Natural killer cell treated with Interleukin-12 subunit alpha and Interleukin-12 subunit beta and Interleukin-15 and Interleukin-18, amount 100 ng/mL, for 72 hours (primary cell): ENCODE measurements at regions not wholly inside any gene's neighbourhood (a gene's known extent, or its start where the extent isn't known, plus 50 kb on each side); places are given as distances from the start of the nearest gene placed in this dataset.

Source experiments
- ATAC-seq, 2 donors: fragments of 150-1000 bp; cut with Tn5 transposase in 1 of 2; sonication (Bioruptor Pico), chemical (Tn5 transposase) in 1 of 2; 2 replicates each; pipeline ENCODE4 v1.10.0; 2021
- DNase-seq: peaks from one replicate; pipeline ENCODE4 v3.0.0; 2022; ENCODE audit warnings: low spot score
- H3K27ac Mint-ChIP-seq, 2 donors: 1 replicate in 1 of 2; 2 replicates in 1 of 2; pipeline ENCODE4 v1.8.0; 2022; ENCODE audit warnings: mixed read lengths in 2 of 2, mild to moderate bottlenecking in 1 of 2, moderate library complexity in 1 of 2
- H3K27me3 Mint-ChIP-seq, 2 donors: 1 replicate in 1 of 2; 2 replicates in 1 of 2; pipeline ENCODE4 v1.8.0; 2022; ENCODE audit warnings: mixed read lengths in 2 of 2
- H3K36me3 Mint-ChIP-seq: one replicate; pipeline ENCODE4 v1.8.0; 2022; ENCODE audit warnings: mixed read lengths
- H3K4me1 Mint-ChIP-seq, 2 donors: 1 replicate in 1 of 2; 2 replicates in 1 of 2; pipeline ENCODE4 v1.8.0; 2022; ENCODE audit warnings: low read depth in 2 of 2, mixed read lengths in 2 of 2, mild to moderate bottlenecking in 1 of 2
- H3K4me3 Mint-ChIP-seq: one replicate; pipeline ENCODE4 v1.8.0; 2022; ENCODE audit warnings: mixed read lengths
- H3K9me3 Mint-ChIP-seq: 2 replicates; pipeline ENCODE4 v1.8.0; 2022; ENCODE audit warnings: mixed read lengths

DNA sequence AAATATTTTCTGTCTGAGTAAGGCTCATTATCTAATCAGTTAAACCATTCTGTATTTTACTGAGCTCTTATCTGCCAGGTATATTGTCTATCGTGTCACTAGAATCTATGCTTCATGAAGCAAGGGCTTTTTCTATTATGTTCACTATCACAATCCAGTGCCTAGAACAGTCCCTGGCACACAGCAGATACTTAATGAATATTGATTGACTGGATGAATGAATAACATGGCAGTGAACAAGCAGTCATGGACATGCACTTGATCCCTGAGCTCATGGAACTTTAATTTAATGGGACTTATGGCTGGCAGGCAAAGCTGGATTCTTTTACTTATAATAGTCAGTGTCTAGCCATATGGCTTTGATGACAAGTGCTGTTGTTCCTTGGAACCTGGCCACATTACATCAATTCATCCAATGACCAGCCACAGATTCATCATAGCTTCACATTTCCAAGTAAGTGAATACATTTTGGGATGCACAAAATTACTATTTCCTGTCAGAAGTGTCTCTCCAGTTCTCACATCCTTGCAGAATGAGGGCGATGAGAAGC is 214.8 kb downstream of the COG6 start:
- peaks cover 13 to 35% of the 10 kb centered on the region in 2 donors for H3K27me3 Mint-ChIP-seq
- peaks cover 2% of the 10 kb centered on the region for H3K9me3 Mint-ChIP-seq
- ATAC-seq (no peak), DNase-seq (no peak)
- H3K4me1 Mint-ChIP-seq = no peaks in the 10 kb centered on the region
- H3K27ac Mint-ChIP-seq = no peak overlapping the region
- no peaks in the 10 kb centered on the region for H3K36me3 Mint-ChIP-seq
- H3K4me3 Mint-ChIP-seq = no peak overlapping the region

DNA sequence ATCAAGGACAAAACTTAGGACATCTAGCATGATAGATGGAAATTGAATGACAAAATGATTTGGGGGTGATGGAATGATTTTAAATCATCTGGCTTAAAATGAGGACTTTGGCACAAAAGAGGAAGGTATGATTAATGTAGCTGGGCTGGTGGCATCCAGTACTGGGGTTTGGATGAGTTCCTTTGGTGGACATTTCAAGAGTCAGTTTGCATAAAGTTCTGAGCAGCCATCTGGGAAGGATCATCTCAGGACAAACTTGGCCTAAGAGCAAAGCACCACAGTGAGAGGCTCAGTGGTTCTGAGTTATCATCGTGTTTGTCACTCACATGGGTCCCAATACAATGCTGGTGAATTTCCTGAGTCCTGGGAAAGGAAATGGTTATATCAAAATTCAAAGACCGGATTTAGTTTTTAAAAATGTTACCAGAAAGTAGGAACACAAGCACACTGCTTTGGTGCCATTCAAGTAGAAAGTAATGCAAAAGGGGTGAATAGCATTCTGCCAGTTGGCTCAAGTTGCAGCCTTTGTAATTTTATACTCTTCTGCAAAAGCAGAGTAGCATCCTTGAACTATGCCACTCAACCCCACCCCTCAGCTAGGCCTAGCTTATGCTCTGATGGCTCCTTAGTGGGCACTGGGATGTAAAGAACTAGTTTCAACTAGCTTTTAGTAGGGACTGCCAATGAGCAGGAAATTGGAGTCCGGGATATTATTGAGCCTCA is 219.0 kb downstream of the COG6 start:
- no peaks in the 10 kb centered on the region for H3K36me3 Mint-ChIP-seq
- no peaks in the 10 kb centered on the region for H3K9me3 Mint-ChIP-seq
- no peak overlapping the region for H3K27ac Mint-ChIP-seq
- no peaks in the 10 kb centered on the region for H3K4me1 Mint-ChIP-seq
- H3K4me3 Mint-ChIP-seq = no peak overlapping the region
- H3K27me3 Mint-ChIP-seq = peaks cover 3 to 14% of the 10 kb centered on the region in 2 donors
- ATAC-seq (no peak), DNase-seq (no peak)

DNA sequence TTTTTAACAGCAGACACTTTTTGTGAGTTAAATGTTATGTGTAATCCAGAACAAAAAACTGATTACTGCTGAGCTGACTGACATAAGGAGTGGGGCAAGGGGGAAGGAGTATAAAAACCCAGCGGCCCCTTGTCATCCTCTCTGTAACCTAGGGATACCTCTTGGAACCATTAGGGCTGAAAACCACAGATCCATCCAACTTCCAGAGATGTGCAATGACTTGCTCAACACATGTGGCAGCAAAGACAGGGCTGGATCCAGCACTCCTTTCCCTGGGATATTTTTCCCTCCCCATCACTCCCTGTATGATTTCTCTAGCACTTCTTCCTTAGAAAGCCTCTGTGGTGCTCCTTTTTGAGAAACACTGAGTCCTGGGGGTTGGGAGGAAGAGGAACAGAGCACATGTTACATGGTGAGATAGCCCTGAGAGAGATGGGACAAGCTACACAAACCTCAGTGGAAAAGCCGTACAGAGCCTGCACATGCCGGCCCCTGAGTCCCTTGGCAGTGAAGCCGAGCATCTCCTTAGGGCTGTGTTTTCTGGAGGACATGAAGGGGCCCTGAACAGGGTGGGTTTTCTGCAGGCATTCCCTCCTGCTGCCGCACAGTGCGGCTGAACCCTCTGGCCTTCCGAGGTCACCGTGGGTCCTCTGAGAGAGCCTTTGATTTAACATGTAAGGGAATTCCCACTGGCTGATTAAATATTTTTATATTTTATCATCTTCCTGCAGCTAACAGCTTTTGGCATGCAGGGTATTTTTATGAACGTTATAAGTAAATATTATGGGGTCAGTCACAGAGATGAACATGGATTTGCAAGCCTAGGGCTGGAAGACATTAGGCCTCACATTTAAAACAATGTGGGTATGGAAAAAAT is 219.9 kb downstream of the COG6 start:
- no peak for DNase-seq
- Mint-ChIP-seq H3K9me3 (no peaks in the 10 kb centered on the region), H3K27ac (no peak overlapping the region), H3K4me1 (no peaks in the 10 kb centered on the region), H3K27me3 (peaks cover 3 to 17% of the 10 kb centered on the region in 2 donors), H3K36me3 (no peaks in the 10 kb centered on the region), H3K4me3 (no peak overlapping the region)
- peak in 1 of 2 donors; percentile 36 for ATAC-seq

DNA sequence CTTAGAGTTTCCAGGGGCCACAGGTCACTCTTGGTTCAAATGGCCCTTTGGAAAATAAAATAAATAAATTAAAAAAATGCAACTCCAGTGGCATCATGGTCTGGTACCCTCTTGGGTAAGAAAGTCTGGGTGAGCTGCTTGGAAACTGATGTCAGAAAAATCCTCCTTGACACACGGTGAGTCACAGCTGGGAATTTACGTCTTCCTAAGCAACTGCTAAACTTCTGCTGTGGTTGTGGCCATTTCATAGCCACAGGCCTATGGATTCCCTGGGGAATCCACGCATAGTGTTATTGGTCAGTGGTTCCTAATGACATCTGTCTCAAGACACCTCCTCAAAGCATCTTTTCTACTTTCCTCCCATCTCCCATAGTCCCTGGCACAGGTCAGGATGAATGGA is 220.8 kb downstream of the COG6 start:
- H3K9me3 Mint-ChIP-seq = no peaks in the 10 kb centered on the region
- DNase-seq (no peak), ATAC-seq (no peak)
- peaks cover 3 to 10% of the 10 kb centered on the region in 2 donors for H3K27me3 Mint-ChIP-seq
- H3K27ac Mint-ChIP-seq = no peak overlapping the region
- H3K4me1 Mint-ChIP-seq = no peaks in the 10 kb centered on the region
- H3K4me3 Mint-ChIP-seq = no peak overlapping the region
- H3K36me3 Mint-ChIP-seq = no peaks in the 10 kb centered on the region

DNA sequence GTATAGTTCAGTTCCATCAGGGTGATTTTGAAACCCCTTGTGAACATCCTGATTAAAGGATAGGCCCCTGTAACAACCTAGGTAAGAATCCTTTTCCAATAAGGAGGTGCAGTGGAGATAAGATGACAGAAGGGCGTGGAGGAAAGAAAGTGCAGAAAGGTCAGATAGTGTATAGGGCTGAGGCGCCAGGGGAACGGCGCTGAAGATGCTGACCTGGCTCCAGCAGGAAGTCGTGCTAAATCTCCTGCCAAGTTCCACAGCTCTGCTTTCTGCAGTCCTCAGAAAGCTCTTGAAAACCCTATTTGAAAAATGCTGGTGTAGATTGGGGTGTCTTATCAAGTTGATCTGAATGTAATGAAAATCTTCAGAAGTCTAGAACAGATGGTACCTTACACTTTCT is 221.7 kb downstream of the COG6 start:
- Mint-ChIP-seq H3K9me3 (peaks cover 2% of the 10 kb centered on the region), H3K27ac (no peak overlapping the region), H3K4me1 (no peaks in the 10 kb centered on the region), H3K4me3 (no peak overlapping the region), H3K27me3 (peaks cover 5 to 10% of the 10 kb centered on the region in 2 donors), H3K36me3 (peaks cover 4% of the 10 kb centered on the region)
- no peak for ATAC-seq
- no peak for DNase-seq

DNA sequence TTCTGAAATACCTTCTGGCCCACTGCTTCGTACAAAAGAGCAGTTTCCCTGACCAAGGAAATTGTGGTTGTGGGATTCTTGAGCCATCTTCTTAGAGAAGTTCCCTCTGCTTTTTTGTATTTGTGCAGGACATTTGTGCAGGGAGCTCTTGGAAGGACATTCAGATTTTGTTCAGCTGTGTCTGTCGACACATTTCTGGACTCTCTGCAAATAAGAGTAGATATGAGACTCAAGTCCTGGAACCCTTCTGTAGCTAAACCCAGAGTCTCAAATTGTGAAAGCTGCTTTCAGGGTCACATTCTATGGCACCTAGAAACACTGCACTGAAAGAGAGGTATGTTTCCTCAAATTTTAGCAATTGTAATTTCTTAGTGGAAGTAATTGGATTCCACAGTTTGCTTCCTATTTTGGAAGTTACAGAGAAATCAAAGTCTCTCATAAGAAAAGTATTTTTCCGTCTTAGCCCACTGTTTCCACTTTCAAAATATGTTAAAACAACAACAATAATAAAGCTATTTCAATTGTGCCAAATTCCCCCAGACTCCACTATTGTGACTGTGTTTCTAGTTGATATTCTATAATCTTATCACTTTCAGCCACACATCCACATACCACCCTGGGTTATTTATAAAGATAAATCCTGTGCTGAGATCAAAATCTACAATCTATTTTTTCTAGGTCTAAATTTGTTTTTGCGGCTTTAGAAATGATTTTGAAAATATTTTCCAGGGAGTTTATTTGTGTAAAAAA is 224.0 kb downstream of the COG6 start:
- Mint-ChIP-seq H3K36me3 (peaks cover 21% of the 10 kb centered on the region), H3K27ac (no peak overlapping the region), H3K4me3 (no peak overlapping the region), H3K9me3 (peaks cover 7% of the 10 kb centered on the region), H3K27me3 (peaks cover 5 to 10% of the 10 kb centered on the region in 2 donors), H3K4me1 (no peaks in the 10 kb centered on the region)
- DNase-seq (no peak), ATAC-seq (no peak)

DNA sequence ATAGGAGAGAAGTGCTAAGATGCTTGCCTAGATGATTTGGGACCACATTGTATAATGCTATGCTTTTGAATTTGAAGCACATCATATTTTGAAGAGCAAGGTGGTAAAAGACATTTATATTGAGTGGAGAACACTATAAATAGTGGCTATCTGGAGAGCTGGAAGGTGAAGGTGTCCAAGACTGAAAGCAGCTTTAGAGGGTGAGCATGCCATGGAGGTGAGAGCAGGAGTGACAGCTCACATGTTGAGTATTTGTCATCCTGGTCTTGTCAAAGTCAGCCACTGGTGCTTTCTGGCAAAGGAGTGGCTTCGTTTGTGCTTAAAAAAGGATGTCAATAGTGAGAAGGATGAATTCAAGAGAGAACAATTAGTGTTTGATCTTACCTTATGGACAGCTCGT is 225.9 kb downstream of the COG6 start:
- peaks cover 5 to 10% of the 10 kb centered on the region in 2 donors for H3K27me3 Mint-ChIP-seq

DNA sequence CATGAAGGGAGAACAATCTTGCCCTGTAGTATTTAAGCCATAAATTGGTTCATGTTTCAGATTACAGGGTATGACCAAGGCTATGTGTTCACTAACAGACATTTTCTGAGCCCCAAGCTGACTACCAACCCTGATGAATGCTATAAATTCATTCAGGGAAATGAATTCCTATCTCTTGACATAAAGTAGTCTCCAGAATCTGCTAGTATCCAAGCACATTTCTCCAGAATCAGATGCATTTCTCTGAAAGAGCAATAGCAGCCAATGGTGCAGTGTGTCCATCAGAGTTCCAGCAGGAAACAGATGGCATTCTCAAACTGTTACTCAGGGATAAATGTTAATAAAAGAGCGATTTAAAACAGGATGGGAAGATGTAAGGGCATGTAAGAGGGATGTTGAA is 226.4 kb downstream of the COG6 start:
- no peak for ATAC-seq
- peaks cover 5 to 10% of the 10 kb centered on the region in 2 donors for H3K27me3 Mint-ChIP-seq
- H3K9me3 Mint-ChIP-seq = peaks cover 7% of the 10 kb centered on the region
- H3K4me3 Mint-ChIP-seq = no peak overlapping the region
- H3K4me1 Mint-ChIP-seq = no peaks in the 10 kb centered on the region
- H3K36me3 Mint-ChIP-seq = peaks cover 21% of the 10 kb centered on the region
- no peak for DNase-seq
- no peak overlapping the region for H3K27ac Mint-ChIP-seq

More for the DNA sequence above, 225.9 kb downstream of the COG6 start:
- peaks cover 7% of the 10 kb centered on the region for H3K9me3 Mint-ChIP-seq
- DNase-seq = no peak
- H3K4me1 Mint-ChIP-seq = no peaks in the 10 kb centered on the region
- no peak for ATAC-seq
- H3K27ac Mint-ChIP-seq = no peak overlapping the region
- no peak overlapping the region for H3K4me3 Mint-ChIP-seq
- H3K36me3 Mint-ChIP-seq = peaks cover 21% of the 10 kb centered on the region

DNA sequence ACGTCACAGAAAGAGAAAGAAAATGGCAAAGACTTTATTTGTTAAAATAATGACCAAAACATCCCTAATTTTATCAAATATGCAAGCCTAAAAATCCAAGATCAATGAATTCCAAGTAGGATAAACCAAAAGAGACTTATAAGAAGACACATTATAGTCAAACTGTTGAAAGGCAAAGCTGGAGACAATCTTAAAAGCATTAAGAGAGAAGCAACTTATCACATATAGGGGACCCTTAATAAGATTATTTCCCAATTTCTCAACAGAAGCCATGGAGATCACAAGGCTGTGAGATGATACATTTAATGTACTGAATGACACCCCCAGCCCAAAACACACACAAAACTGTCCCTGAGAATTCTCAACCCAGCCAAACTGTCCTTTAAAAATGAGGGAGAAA is 228.7 kb downstream of the COG6 start:
- H3K4me3 Mint-ChIP-seq = no peak overlapping the region
- no peak for DNase-seq
- peaks cover 2 to 8% of the 10 kb centered on the region in 2 donors for H3K27me3 Mint-ChIP-seq
- no peak for ATAC-seq
- no peak overlapping the region for H3K27ac Mint-ChIP-seq
- peaks cover 21% of the 10 kb centered on the region for H3K36me3 Mint-ChIP-seq
- H3K4me1 Mint-ChIP-seq = no peaks in the 10 kb centered on the region
- H3K9me3 Mint-ChIP-seq = peaks cover 7% of the 10 kb centered on the region

DNA sequence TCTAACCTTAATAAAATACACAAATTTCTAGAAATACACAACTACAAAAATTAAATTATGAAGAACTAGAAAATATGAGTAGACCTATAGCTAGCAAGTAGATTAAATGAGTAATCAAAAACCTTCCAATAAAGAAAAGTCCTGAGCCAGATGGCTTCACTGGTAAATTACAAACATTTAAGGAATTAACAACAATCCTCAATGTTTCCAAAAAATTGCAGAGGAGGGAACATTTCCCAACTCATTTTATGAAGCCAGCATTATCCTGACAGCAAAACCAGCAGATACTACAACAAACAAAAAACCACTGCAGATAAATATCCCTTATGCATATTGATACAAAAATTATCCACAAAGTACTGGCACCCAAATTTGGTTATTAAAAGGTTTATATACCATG is 230.9 kb downstream of the COG6 start:
- ATAC-seq = no peak
- Mint-ChIP-seq H3K4me1 (no peaks in the 10 kb centered on the region), H3K4me3 (no peak overlapping the region), H3K9me3 (peaks cover 7% of the 10 kb centered on the region), H3K27ac (no peak overlapping the region), H3K27me3 (peaks cover 0 to 2% of the 10 kb centered on the region in 2 donors), H3K36me3 (peaks cover 21% of the 10 kb centered on the region)
- no peak for DNase-seq

DNA sequence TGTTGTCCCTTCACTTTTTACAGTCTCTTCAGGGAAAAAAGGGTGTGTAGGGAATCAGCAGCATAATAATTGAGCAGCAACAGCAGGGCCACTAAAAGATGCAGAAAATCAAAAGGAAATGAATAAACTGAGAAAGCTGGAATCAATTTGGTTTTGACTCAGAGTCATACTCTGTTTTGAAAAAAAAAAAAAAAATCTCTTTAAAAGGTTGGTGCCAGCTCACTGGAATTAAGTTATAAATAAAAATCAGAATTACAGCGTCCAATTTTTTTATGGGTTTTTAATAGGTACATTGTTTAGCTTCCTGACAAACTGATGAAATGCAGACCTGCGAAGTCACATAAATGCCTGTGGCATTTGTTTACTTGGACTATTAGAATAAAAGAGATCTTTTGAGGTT is 231.9 kb downstream of the COG6 start:
- no peak overlapping the region for H3K4me3 Mint-ChIP-seq
- H3K36me3 Mint-ChIP-seq = peaks cover 15% of the 10 kb centered on the region
- DNase-seq (no peak), ATAC-seq (no peak)
- no peaks in the 10 kb centered on the region for H3K27me3 Mint-ChIP-seq
- no peak overlapping the region for H3K27ac Mint-ChIP-seq
- peaks cover 0 to under 1% of the 10 kb centered on the region in 2 donors for H3K4me1 Mint-ChIP-seq
- peaks cover 4% of the 10 kb centered on the region for H3K9me3 Mint-ChIP-seq

DNA sequence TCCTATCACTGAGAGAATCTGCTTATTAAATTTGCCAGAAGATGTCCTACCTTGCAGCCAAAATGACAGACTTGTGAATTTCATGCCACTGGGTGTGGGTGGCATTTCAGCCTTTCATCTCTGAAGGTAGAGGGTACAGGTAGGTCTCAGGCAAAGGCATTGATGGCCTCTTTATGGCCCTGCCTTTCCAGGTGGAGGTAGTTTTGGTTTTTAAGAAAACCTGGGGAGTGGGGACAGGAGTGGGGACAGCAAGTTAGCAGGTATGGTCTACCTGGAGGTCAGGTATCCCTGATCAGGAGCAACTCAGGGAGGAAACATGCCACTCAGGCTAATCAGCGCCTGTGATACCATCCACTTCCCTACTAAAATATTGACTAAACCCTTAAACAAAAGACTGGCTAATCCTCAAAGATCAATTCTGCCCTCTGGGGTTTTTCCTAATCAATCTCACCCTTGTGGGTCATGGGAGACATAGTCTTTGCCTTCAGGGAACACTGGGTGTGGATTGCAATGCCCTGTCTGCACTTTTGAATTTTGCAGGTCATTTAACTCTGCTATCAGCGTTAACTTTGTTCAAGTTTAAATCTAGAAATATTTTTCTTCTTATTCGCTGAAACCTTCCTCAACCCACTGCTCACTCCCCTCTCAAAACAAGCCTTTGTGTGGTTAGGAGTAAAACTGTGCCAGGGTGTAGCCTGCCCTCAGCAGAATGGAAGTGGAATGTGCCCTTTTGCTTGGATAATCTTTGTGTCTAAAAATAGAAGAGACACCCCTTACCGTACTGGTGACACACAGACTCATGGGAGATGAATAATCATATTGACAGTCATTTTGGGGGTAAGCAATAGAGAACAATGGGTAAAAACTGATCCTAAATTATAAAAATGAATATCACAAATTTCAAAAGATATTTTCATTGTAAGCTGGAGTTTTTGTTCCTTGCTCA is 233.7 kb downstream of the COG6 start:
- H3K36me3 Mint-ChIP-seq = peaks cover 3% of the 10 kb centered on the region
- peaks cover under 1% of the 10 kb centered on the region for H3K9me3 Mint-ChIP-seq
- peaks cover 4% of the 10 kb centered on the region in 2 donors for H3K27me3 Mint-ChIP-seq
- DNase-seq (no peak), ATAC-seq (no peak)
- no peak overlapping the region for H3K27ac Mint-ChIP-seq
- no peak overlapping the region for H3K4me3 Mint-ChIP-seq
- peaks cover 4 to 6% of the 10 kb centered on the region in 2 donors for H3K4me1 Mint-ChIP-seq

DNA sequence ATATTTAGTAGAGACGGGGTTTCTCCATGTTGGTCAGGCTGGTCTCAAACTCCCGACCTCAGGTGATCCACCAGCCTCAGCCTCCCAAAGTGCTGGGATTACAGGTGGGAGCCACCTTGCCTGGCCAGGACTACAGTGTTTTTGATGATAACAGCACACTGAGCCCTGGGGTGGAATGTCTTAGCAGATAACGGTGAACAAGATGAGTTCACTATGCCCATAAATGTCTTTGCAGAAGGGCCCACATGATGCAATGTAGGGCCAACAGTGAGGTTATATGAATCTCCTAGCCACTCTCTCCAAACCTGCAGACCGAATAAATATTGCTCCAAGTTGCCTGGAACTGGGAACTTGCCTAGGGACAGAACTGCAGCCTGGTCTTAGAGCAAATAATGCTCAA is 235.1 kb downstream of the COG6 start:
- Mint-ChIP-seq H3K4me3 (no peak overlapping the region), H3K36me3 (no peaks in the 10 kb centered on the region), H3K27me3 (peaks cover 6 to 13% of the 10 kb centered on the region in 2 donors)

More for the DNA sequence above, 235.1 kb downstream of the COG6 start:
- ATAC-seq (no peak), DNase-seq (no peak)
- Mint-ChIP-seq H3K4me1 (peaks cover 4 to 6% of the 10 kb centered on the region in 2 donors), H3K9me3 (no peaks in the 10 kb centered on the region), H3K27ac (no peak overlapping the region)
